GM12864 (cell line): ENCODE measurements at regions not wholly inside any gene's neighbourhood (a gene's known extent, or its start where the extent isn't known, plus 50 kb on each side); places are given as distances from the start of the nearest gene placed in this dataset.

ENCODE experiments used
- DNase-seq: peaks from one replicate; pipeline ENCODE4 v3.0.0-alpha.2; 2011; ENCODE audit warnings: low read depth
- H3K4me3 ChIP-seq: 2 replicates; pipeline ENCODE4 v1.5.1; 2011; ENCODE audit warnings: mild to moderate bottlenecking, low read depth, low read length, control low read depth
- CTCF ChIP-seq: IDR thresholded peaks from 2 replicates; pipeline ENCODE4 v1.5.1; 2011; ENCODE audit warnings: low read depth, mild to moderate bottlenecking, moderate library complexity, low read length, control low read depth, inconsistent platforms; ENCODE audit errors: missing control alignments

- TF ChIP-seq CTCF: no peak
- no peak overlapping the region for H3K4me3 ChIP-seq
- DNase-seq: no peak
These were observed 247.3 kb downstream of the SH3BP4 start for GRCh38 chr2:235199128-235199527.

GRCh38 chr2:235200216-235200615 lies 248.4 kb downstream of the SH3BP4 start:
- H3K4me3 ChIP-seq: no peak overlapping the region
- DNase-seq: no peak
- no peak for TF ChIP-seq CTCF

GRCh38 chr2:235201756-235202155 lies 249.9 kb downstream of the SH3BP4 start:
- no peak overlapping the region for H3K4me3 ChIP-seq
- no peak for TF ChIP-seq CTCF
- DNase-seq: no peak

- DNase-seq: no peak
- no peak overlapping the region for H3K4me3 ChIP-seq
- TF ChIP-seq CTCF: no peak
These were observed 253.1 kb downstream of the SH3BP4 start for GRCh38 chr2:235204948-235205347.

GRCh38 chr2:235206399-235206798 lies 254.6 kb downstream of the SH3BP4 start:
- no peak for TF ChIP-seq CTCF
- no peak overlapping the region for H3K4me3 ChIP-seq
- no peak for DNase-seq

- DNase-seq: no peak
- no peak overlapping the region for H3K4me3 ChIP-seq
These were observed 255.3 kb downstream of the SH3BP4 start for GRCh38 chr2:235206980-235207579.

More at GRCh38 chr2:235206980-235207579, 255.3 kb downstream of the SH3BP4 start:
- TF ChIP-seq CTCF: no peak
